Spinal cord (tissue), 9 donors: ENCODE measurements at regions not wholly inside any gene's neighbourhood (a gene's known extent, or its start where the extent isn't known, plus 50 kb on each side); places are given as distances from the start of the nearest gene placed in this dataset.
A peak's percentile ranks its signal among the peaks of the same experiment; 100 is the strongest.
"Not testable (repeated sequence)": the region's sequence is repeated elsewhere in the genome, so short reads cannot be mapped to it uniquely, and the experiment has no call there.

Experiments
- DNase-seq, 6 donors: peaks; one replicate each; pipeline versions ENCODE4 v3.0.0 to v3.0.0-alpha.2; 2013 to 2015; ENCODE audit warnings: low spot score in 6 of 6, low read depth in 4 of 6
- H3K27ac ChIP-seq: one replicate; pipeline ENCODE4 v1.5.1; 2013; ENCODE audit warnings: low read depth, low read length, control low read depth
- H3K27me3 ChIP-seq: one replicate; pipeline ENCODE4 v1.6.1; 2013; ENCODE audit warnings: low read length; ENCODE audit not compliant: control insufficient read depth, insufficient read depth
- H3K36me3 ChIP-seq: one replicate; pipeline ENCODE4 v1.6.1; 2013; ENCODE audit warnings: low read length; ENCODE audit not compliant: control insufficient read depth, insufficient read depth
- H3K4me1 ChIP-seq: one replicate; pipeline ENCODE4 v1.6.1; 2013; ENCODE audit warnings: low read length; ENCODE audit not compliant: control insufficient read depth, insufficient read depth
- H3K4me3 ChIP-seq: one replicate; pipeline ENCODE4 v1.5.1; 2013; ENCODE audit warnings: low read depth, low read length, control low read depth
- H3K9me3 ChIP-seq: one replicate; pipeline ENCODE4 v1.6.1; 2013; ENCODE audit warnings: low read length; ENCODE audit not compliant: control insufficient read depth, insufficient read depth
- WGBS: methylation state at CpG from one replicate; pipeline ENCODE4 v1.1.5; 2013; ENCODE audit warnings: missing lambda C conversion rate; ENCODE audit not compliant: insufficient coverage; 5-methylcytosine and 5-hydroxymethylcytosine counted together
- donor health status: healthy.

GRCh38 chr2:109716596-109716995, 77.5 kb upstream of the RGPD5 start:
- not testable (repeated sequence) for H3K36me3 ChIP-seq, DNase-seq, H3K4me1 ChIP-seq, H3K27ac ChIP-seq, H3K9me3 ChIP-seq, H3K4me3 ChIP-seq, H3K27me3 ChIP-seq
- WGBS: no CpG with 5 or more reads among the region's 4 CpGs

GRCh38 chr2:109718139-109718538, 76.0 kb upstream of the RGPD5 start:
- Histone ChIP-seq H3K27me3 (no peaks in the 10 kb centered on the region), H3K36me3 (no peaks in the 10 kb centered on the region), H3K4me3 (no peak overlapping the region), H3K27ac (no peak overlapping the region), H3K4me1 (peaks cover 15% of the 10 kb centered on the region), H3K9me3 (no peaks in the 10 kb centered on the region)
- WGBS: no CpG with 5 or more reads among the region's 2 CpGs
- no peak for DNase-seq

GRCh38 chr2:109719871-109720270, 74.2 kb upstream of the RGPD5 start:
- Histone ChIP-seq H3K4me3 (no peak overlapping the region), H3K27me3 (no peaks in the 10 kb centered on the region), H3K27ac (no peak overlapping the region), H3K9me3 (no peaks in the 10 kb centered on the region), H3K36me3 (no peaks in the 10 kb centered on the region), H3K4me1 (peaks cover 15% of the 10 kb centered on the region)
- DNase-seq: no peak
- WGBS: 80% methylated on average over 2 of the region's 6 CpGs

- H3K9me3 ChIP-seq: no peaks in the 10 kb centered on the region
- H3K27me3 ChIP-seq: no peaks in the 10 kb centered on the region
- DNase-seq: peak in 1 of 6 donors; percentile 39
- H3K27ac ChIP-seq: no peak overlapping the region
- H3K4me1 ChIP-seq: peaks cover 15% of the 10 kb centered on the region
- WGBS: 72% methylated on average over 2 of the region's 3 CpGs
- no peaks in the 10 kb centered on the region for H3K36me3 ChIP-seq
- H3K4me3 ChIP-seq: no peak overlapping the region
Observed at GRCh38 chr2:109720380-109721106, 73.6 kb upstream of the RGPD5 start.

GRCh38 chr2:109721135-109721534, 73.0 kb upstream of the RGPD5 start:
- no peak overlapping the region for H3K4me3 ChIP-seq
- no peaks in the 10 kb centered on the region for H3K9me3 ChIP-seq
- H3K27me3 ChIP-seq: no peaks in the 10 kb centered on the region
- 48% methylated on average over 5 of the region's 9 CpGs for WGBS
- no peaks in the 10 kb centered on the region for H3K36me3 ChIP-seq
- H3K4me1 ChIP-seq: peaks cover 15% of the 10 kb centered on the region
- peak in 2 of 6 donors; percentile 35 to 93 for DNase-seq
- no peak overlapping the region for H3K27ac ChIP-seq

- Histone ChIP-seq H3K4me3 (no peak overlapping the region), H3K4me1 (peaks cover 15% of the 10 kb centered on the region), H3K27ac (no peak overlapping the region), H3K36me3 (no peaks in the 10 kb centered on the region), H3K27me3 (no peaks in the 10 kb centered on the region), H3K9me3 (no peaks in the 10 kb centered on the region)
- 85% methylated on average over 6 of the region's 8 CpGs for WGBS
- DNase-seq: no peak
Observed at GRCh38 chr2:109721626-109722025, 72.5 kb upstream of the RGPD5 start.

GRCh38 chr2:109722026-109722425, 72.1 kb upstream of the RGPD5 start:
- no peaks in the 10 kb centered on the region for H3K9me3 ChIP-seq
- H3K27ac ChIP-seq: no peak overlapping the region
- peaks cover 15% of the 10 kb centered on the region for H3K4me1 ChIP-seq
- 53% methylated on average over 5 of the region's 5 CpGs for WGBS
- no peaks in the 10 kb centered on the region for H3K27me3 ChIP-seq
- no peak overlapping the region for H3K4me3 ChIP-seq
- no peaks in the 10 kb centered on the region for H3K36me3 ChIP-seq
- DNase-seq: peak in 1 of 6 donors; percentile 54

- no CpG with 5 or more reads among the region's 3 CpGs for WGBS
- DNase-seq, H3K27ac ChIP-seq, H3K36me3 ChIP-seq, H3K4me3 ChIP-seq, H3K9me3 ChIP-seq, H3K27me3 ChIP-seq: not testable (repeated sequence)
- peaks cover 15% of the 10 kb centered on the region for H3K4me1 ChIP-seq
Observed at GRCh38 chr2:109722640-109723039, 71.5 kb upstream of the RGPD5 start.

GRCh38 chr2:109723153-109723552, 71.0 kb upstream of the RGPD5 start:
- H3K4me3 ChIP-seq, H3K9me3 ChIP-seq, H3K36me3 ChIP-seq, H3K27ac ChIP-seq, H3K27me3 ChIP-seq, DNase-seq: not testable (repeated sequence)
- WGBS: 100% methylated on average over 3 of the region's 3 CpGs
- peaks cover 15% of the 10 kb centered on the region for H3K4me1 ChIP-seq
